ENCODE measurements at regions not wholly inside any gene's neighbourhood (a gene's known extent, or its start where the extent isn't known, plus 50 kb on each side); places are given as distances from the start of the nearest gene placed in this dataset.

- no peak for TF ChIP-seq CTCF (conservative IDR thresholded peaks at IDR 0.05)
- no peak overlapping the region for H3K4me3 Mint-ChIP-seq
- DNase-seq (ENCODE audit: low read depth, low spot score), result no peak
These were observed 100.4 kb upstream of the NECTIN1 start for GRCh38 chr11:119829402-119829801.

GRCh38 chr11:119828819-119829218, 99.8 kb upstream of the NECTIN1 start:
- peaks cover 3% of the 10 kb centered on the region for H3K9me3 Mint-ChIP-seq
- no peak for TF ChIP-seq CTCF (conservative IDR thresholded peaks at IDR 0.05)
- H3K4me1 Mint-ChIP-seq, result peaks cover 17% of the 10 kb centered on the region
- H3K36me3 Mint-ChIP-seq (ENCODE audit: low read depth), result peaks cover 3% of the 10 kb centered on the region
- no peak for DNase-seq (ENCODE audit: low read depth, low spot score)
- H3K4me3 Mint-ChIP-seq, result no peak overlapping the region
- H3K27ac Mint-ChIP-seq (ENCODE audit: unreplicated experiment), result no peak overlapping the region
- H3K27me3 Mint-ChIP-seq (ENCODE audit: low read depth), result peaks cover 5% of the 10 kb centered on the region

More at GRCh38 chr11:119829402-119829801, 100.4 kb upstream of the NECTIN1 start:
- Mint-ChIP-seq H3K27ac (ENCODE audit: unreplicated experiment) (no peak overlapping the region), H3K36me3 (ENCODE audit: low read depth) (peaks cover 3% of the 10 kb centered on the region), H3K4me1 (peaks cover 17% of the 10 kb centered on the region), H3K27me3 (ENCODE audit: low read depth) (peaks cover 5% of the 10 kb centered on the region), H3K9me3 (peaks cover 3% of the 10 kb centered on the region)

GRCh38 chr11:119828006-119828405, 99.0 kb upstream of the NECTIN1 start:
- Mint-ChIP-seq H3K27ac (ENCODE audit: unreplicated experiment) (no peak overlapping the region), H3K9me3 (peaks cover 3% of the 10 kb centered on the region), H3K27me3 (ENCODE audit: low read depth) (peaks cover 5% of the 10 kb centered on the region), H3K4me3 (no peak overlapping the region), H3K36me3 (ENCODE audit: low read depth) (peaks cover 3% of the 10 kb centered on the region), H3K4me1 (peaks cover 17% of the 10 kb centered on the region)
- TF ChIP-seq CTCF (conservative IDR thresholded peaks at IDR 0.05), result no peak
- DNase-seq (ENCODE audit: low read depth, low spot score), result no peak

- H3K4me3 Mint-ChIP-seq, result no peak overlapping the region
- TF ChIP-seq CTCF (conservative IDR thresholded peaks at IDR 0.05), result no peak
- DNase-seq (ENCODE audit: low read depth, low spot score), result no peak
- H3K36me3 Mint-ChIP-seq (ENCODE audit: low read depth), result peaks cover 3% of the 10 kb centered on the region
- H3K9me3 Mint-ChIP-seq, result peaks cover 3% of the 10 kb centered on the region
- H3K27ac Mint-ChIP-seq (ENCODE audit: unreplicated experiment), result no peak overlapping the region
- H3K27me3 Mint-ChIP-seq (ENCODE audit: low read depth), result peaks cover 5% of the 10 kb centered on the region
- peaks cover 11% of the 10 kb centered on the region for H3K4me1 Mint-ChIP-seq
These were observed 98.1 kb upstream of the NECTIN1 start for GRCh38 chr11:119827113-119827512.

- Mint-ChIP-seq H3K27ac (ENCODE audit: unreplicated experiment) (no peak overlapping the region), H3K4me3 (no peak overlapping the region)
These were observed 94.1 kb upstream of the NECTIN1 start for GRCh38 chr11:119823077-119823476.

More at GRCh38 chr11:119823077-119823476, 94.1 kb upstream of the NECTIN1 start:
- TF ChIP-seq CTCF (conservative IDR thresholded peaks at IDR 0.05), result no peak
- Mint-ChIP-seq H3K27me3 (ENCODE audit: low read depth) (peaks cover 5% of the 10 kb centered on the region), H3K9me3 (peaks cover 3% of the 10 kb centered on the region), H3K36me3 (ENCODE audit: low read depth) (peaks cover 3% of the 10 kb centered on the region), H3K4me1 (no peaks in the 10 kb centered on the region)
- DNase-seq (ENCODE audit: low read depth, low spot score), result no peak
